AG09309 (cell line): ENCODE measurements at regions not wholly inside any gene's neighbourhood (a gene's known extent, or its start where the extent isn't known, plus 50 kb on each side); places are given as distances from the start of the nearest gene placed in this dataset.

Source experiments
- DNase-seq: peaks from one replicate; pipeline ENCODE4 v3.0.0-alpha.2; 2010; ENCODE audit warnings: low read depth
- H3K4me3 ChIP-seq: 2 replicates; pipeline ENCODE4 v1.5.1; 2011; ENCODE audit warnings: mild to moderate bottlenecking, low read depth, low read length, moderate library complexity; ENCODE audit not compliant: control insufficient read depth
- CTCF ChIP-seq: IDR thresholded peaks from 2 replicates; pipeline ENCODE4 v1.5.1; 2011; ENCODE audit warnings: mild to moderate bottlenecking, low read depth, low read length, inconsistent platforms; ENCODE audit not compliant: insufficient read depth, control insufficient read depth; ENCODE audit errors: missing control alignments

- TF ChIP-seq CTCF = no peak
- DNase-seq = no peak
- H3K4me3 ChIP-seq = no peak overlapping the region
Observed at GRCh38 chr15:69592954-69593353, 140.3 kb downstream of the RPLP1 start.

DNA sequence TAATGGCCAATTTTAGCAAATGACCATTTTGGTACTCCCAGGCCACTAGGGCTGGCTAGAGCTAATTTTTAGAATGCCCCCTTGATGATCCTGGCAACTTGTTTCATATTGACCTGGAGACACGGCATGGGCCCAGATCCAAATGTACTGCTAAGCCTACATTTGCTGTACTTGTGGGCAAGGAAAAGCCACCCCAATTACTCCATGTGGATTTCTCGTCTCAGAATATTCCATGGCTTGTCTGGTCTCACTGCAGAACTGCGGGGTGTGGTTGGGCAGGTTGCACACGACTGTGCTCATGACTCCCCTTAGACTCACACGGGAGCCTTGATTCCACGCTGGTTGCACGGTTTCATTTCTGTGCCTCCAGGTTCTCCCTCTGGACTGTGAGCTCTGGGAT, 140.9 kb downstream of the RPLP1 start:
- no peak for DNase-seq
- TF ChIP-seq CTCF = no peak
- H3K4me3 ChIP-seq = no peak overlapping the region

DNA sequence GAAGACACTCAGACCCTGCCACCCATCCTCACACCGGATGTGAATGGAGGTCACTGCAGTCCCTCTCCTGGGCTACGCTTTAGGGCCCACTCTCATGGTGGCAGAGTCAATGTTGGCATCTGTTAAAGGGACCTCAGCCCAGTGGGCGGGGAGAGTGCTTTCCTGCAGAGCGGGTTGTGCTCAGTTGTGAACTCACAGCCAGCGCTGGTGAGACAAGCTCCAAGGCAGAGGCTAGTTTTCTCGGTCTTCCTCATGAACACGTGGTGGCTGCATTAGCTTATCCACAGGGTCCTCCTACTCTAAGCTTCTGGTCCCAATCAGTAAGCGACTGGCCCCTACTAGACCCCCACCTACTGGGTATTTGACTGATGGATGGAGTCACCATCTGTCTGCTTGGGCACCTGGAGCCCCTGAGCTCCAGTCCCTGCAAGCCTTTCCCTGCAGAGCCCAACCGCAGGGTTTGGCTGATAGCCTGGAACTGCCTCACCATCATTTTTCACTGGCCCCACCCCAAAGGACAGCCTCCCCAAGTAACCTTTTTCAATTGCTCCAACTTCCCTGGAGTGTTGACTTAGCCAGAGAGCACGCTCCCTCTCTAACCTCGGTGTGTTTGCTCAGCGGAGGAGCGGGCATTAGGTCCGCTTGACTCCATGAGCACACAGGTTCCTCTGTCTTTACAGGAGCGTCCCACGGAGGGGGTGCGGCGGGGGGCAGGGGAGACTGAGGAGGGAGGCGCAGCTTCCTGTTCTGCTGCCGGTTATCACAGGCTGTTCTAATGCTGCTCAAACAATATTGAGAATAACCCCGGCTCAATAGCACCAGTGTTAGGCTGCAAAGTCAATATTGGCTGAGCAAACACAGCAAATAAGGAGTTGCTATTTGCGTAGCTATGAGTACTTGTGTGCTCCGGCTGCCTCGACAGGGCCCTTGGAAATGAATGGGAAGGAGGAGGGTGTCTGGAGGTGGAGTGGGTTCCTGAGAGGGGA, 141.7 kb downstream of the RPLP1 start:
- TF ChIP-seq CTCF = no peak
- no peak overlapping the region for H3K4me3 ChIP-seq
- no peak for DNase-seq

DNA sequence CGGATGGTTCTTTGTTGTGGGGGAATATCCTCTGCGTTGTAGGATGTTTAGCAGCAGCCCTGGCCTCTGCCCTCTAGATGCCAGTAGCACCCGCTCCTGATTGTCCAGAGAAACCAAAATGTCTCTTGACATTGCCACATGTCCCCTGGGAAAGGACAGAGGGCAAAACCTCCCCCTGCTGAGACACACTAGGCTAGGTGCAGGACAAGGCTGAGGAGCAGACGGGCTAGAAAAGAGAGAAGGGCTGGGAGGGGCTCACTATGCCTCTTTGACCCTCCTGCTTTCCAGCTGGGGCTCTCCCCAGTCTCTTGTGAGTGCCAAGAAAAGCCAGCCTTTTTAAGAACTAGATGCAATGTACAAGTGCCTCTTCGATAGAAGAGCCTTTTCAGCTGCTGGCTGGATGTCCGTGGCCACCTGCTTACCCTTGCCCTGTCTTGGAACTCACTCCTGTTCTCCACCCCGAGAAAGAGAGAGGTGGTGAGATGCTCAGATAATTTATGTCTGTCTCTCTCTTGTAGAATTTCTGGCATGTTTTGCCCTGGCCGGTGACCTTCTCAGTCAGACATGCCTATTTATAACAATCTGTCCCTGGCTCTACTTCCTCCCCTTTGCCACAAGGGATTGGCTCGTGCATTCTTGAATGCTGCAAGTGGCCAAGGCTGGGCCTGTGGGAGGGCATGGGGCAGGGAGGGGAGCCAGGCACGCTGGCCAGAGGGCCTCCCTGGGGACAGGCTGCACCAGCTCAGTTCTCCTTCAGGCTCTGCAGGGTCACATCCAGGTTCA, 142.6 kb downstream of the RPLP1 start:
- TF ChIP-seq CTCF = no peak
- no peak for DNase-seq
- no peak overlapping the region for H3K4me3 ChIP-seq

GRCh38 chr15:69597061-69597592, 144.5 kb downstream of the RPLP1 start:
- no peak for DNase-seq
- no peak for TF ChIP-seq CTCF
- H3K4me3 ChIP-seq = no peak overlapping the region

- no peak for TF ChIP-seq CTCF
- DNase-seq = no peak
- H3K4me3 ChIP-seq = no peak overlapping the region
Observed at GRCh38 chr15:69599271-69599670, 146.7 kb downstream of the RPLP1 start.
